Uterus (tissue), 2 donors: ENCODE measurements at regions not wholly inside any gene's neighbourhood (a gene's known extent, or its start where the extent isn't known, plus 50 kb on each side); places are given as distances from the start of the nearest gene placed in this dataset.

Experiments used
- CTCF ChIP-seq, 4 experiments: fragments of 200-600 bp in 2 of 4; fragments of 450-650 bp in 2 of 4; sonication (generic) in 2 of 4; IDR thresholded peaks; one replicate each; pipeline ENCODE4 v1.5.1; 2016 to 2019; ENCODE audit warnings: antibody characterized with exemption in 4 of 4, mild to moderate bottlenecking in 2 of 4, moderate library complexity in 1 of 4
- POLR2A ChIP-seq, 2 donors: fragments of 450-650 bp; IDR thresholded peaks; one replicate each; pipeline ENCODE4 v1.6.1; 2016; ENCODE audit warnings: antibody characterized with exemption in 2 of 2, mild to moderate bottlenecking in 1 of 2, moderate library complexity in 1 of 2

GRCh38 chr4:59120287-59120814 lies 2010.2 kb upstream of the IGFBP7 start:
- TF ChIP-seq CTCF (IDR thresholded peaks at IDR 0.05) (no peak), POLR2A (IDR thresholded peaks at IDR 0.05) (no peak)
